ENCODE measurements at regions not wholly inside any gene's neighbourhood (a gene's known extent, or its start where the extent isn't known, plus 50 kb on each side); places are given as distances from the start of the nearest gene placed in this dataset.
"Not testable (repeated sequence)": the region's sequence is repeated elsewhere in the genome, so short reads cannot be mapped to it uniquely, and the experiment has no call there.

GRCh38 chr3:34056951-34057390 lies 258.5 kb downstream of the PDCD6IP start:
- DNase-seq = no peak

DNA sequence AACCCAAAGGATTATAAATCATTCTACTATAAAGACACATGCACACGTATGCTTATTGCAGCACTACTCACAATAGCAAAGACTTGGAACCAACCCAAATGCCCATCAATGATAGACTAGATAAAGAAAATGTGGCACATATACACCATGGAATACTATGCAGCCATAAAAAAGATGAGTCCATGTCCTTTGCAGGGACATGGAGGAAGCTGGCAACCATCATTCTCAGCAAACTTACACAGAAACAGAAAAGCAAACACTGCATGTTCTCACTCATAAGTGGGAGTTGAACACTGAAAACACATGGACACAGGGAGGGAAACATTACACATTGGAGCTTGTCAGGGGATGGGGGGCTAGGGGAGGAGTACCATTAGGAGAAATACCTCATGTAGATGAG lies 262.6 kb downstream of the PDCD6IP start:
- not testable (repeated sequence) for DNase-seq

DNA sequence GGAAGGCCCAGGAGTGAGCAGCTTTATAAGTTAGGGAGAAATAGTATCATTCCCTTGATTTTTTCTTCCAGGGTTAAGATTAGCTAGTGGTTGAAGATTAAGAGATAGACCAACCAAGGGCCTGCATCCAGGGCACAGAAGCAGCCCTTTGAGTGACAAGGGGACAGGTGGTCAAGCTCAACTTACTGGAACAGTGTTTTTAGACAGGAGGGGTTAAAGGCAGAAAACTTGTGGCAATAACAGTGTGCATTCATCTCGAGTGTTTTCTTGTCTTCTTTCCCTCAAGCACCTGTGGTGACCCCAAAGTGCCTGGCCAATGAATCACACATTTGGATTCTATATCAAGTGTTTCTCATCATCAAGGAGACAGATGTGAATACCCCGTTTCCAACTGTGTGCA lies 267.5 kb downstream of the PDCD6IP start:
- peak in 1 of 3 donors; percentile 25 for DNase-seq

- no peak for DNase-seq
Observed at GRCh38 chr3:34066328-34066727, 267.9 kb downstream of the PDCD6IP start.

GRCh38 chr3:34066999-34067398 lies 268.6 kb downstream of the PDCD6IP start:
- no peak for DNase-seq

- DNase-seq = no peak
Observed at GRCh38 chr3:34067536-34068051, 269.2 kb downstream of the PDCD6IP start.

- DNase-seq = no peak
Observed at GRCh38 chr3:34068505-34068904, 270.1 kb downstream of the PDCD6IP start.

DNA sequence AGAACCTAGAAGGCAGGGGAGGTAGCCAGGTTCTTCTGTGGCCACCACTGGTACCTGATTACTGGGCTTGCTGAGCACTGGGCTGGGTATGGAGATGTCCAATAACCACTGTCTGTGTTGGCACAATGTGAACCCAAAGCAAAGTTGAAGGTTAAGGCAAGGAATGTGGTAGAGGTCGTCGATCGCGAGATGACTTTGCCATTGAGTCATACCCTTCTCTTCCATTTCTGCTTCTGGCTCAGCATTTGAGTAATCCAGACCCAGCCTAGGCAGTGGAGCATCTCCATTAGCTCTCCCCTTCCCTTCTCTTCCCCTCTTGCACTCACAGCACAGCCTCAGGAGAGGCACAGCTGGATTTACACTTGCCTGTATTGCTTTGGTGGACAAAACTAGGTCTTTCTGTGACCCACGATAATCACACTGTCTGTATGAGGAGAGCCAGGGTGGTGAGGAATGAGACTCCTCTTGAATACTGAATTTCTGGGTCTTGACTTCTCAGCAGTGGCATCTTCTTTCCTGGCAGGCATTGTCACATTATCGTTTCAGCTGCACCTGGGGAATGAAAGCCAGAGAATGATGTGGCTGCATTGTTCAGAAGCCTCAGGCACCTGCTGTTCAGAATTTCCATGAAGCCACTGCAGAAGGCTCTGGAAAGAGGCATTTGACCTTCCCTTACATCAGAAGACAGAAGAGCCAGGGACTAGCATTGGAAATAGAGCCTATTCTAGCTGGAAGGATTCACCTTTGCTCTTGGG lies 272.6 kb downstream of the PDCD6IP start:
- DNase-seq = no peak

GRCh38 chr3:34072297-34072696 lies 273.9 kb downstream of the PDCD6IP start:
- no peak for DNase-seq

- no peak for DNase-seq
Observed at GRCh38 chr3:34073111-34073510, 274.7 kb downstream of the PDCD6IP start.

DNA sequence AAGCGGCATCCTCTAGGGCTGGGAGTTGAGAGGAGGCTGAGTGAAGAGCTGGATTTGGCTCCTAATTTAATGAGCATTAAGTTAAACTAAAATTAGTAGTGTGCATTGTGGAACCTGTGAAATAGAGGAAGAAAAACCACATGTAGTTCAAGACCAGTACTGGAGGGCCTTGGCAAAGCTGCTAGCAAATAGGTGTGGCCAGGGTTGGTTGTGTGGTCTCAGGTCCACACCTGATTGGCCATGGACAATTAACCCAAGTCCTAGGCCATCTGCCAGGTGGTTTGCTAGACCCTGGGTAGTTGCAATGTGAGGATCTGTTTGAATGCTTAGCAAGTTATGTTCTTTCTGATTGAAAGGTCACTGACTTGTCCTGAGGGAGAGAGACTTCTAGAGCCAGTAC lies 275.5 kb downstream of the PDCD6IP start:
- no peak for DNase-seq

- no peak for DNase-seq
Observed at GRCh38 chr3:34075975-34076374, 277.5 kb downstream of the PDCD6IP start.

GRCh38 chr3:34077417-34078195 lies 279.2 kb downstream of the PDCD6IP start:
- DNase-seq = no peak

DNA sequence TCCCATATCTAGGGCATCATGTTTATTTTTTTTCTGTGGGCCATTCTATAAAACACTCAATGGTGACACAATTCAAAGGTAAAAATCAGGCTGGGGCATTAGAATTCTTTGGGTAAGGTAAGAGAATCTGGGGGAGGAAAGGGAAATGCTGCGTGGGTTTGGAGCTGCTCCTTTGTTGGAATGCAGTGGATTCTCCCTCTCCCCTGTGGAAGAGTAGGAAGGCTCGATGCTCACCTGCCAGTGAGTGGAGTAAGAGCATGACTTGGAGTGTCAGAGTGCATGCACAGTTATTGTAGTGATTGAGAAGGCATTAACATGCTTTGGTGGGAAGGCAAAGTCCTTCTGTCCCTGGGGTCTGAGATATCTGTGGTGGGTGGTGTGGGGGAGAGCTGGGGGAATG lies 280.0 kb downstream of the PDCD6IP start:
- DNase-seq = no peak

DNA sequence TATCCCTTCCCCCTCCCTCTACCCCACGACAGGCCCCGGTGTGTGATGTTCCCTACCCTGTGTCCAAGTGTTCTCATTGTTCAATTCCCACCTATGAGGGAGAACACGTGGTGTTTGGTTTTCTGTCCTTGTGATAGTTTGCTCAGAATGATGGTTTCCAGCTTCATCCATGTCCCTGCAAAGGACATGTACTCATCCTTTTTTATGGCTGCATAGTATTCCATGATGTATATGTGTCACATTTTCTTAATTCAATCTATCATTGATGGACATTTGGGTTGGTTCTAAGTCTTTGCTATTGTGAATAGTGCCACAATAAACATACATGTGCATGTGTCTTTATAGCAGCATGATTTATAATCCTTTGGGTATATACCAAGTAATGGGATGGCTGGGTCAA lies 281.4 kb downstream of the PDCD6IP start:
- DNase-seq = not testable (repeated sequence)

DNA sequence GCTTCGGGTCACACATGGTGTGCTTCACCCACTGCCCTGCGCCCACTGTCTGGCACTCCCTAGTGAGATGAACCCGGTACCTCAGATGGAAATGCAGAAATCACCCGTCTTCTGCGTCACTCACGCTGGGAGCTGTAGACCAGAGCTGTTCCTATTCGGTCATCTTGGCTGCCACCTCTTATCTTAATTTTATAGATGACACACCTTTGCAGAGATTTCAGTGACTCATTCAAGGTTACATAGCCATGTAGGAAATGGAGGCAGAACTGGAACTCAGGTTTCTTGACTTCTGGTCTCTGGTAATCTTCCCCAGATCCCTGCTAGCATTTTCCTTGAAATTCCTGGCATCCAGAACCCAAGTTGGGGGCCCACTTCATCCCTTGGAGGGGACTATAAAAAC lies 291.9 kb downstream of the PDCD6IP start:
- DNase-seq = not testable (repeated sequence)

DNA sequence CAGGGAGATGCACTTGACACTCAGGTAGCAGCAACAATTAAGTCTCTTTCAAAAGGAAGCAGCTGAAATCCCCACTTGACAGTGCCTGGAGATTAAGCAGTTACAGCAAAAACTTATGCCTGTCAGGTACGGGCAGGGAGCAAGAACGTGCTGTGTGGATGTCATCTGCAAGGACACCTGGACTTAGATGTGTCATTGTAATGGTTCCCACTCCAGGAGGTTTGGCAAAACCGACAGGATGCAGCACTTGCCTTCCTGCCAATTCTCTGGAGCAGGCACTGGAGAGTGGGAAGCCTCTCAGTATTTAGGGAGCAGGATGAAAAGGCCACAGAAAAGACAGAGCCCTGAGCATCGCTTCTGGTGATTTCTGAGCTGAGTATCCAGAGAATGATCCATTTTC lies 292.4 kb downstream of the PDCD6IP start:
- no peak for DNase-seq

DNA sequence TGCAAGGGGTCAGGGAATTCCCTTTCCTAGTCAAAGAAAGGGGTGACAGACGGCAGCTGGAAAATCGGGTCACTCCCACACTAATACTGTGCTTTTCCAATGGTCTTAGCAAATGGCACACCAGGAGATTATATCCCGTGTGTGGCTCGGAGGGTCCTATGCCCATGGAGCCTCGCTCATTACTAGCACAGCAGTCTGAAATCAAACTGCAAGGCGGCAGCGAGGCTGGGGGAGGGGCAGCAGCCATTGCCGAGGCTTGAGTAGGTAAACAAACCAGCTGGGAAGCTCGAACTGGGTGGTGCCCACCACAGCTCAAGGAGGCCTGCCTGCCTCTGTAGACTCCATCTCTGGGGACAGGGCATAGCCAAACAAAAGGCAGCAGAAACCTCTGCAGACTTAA lies 295.9 kb downstream of the PDCD6IP start:
- not testable (repeated sequence) for DNase-seq

DNA sequence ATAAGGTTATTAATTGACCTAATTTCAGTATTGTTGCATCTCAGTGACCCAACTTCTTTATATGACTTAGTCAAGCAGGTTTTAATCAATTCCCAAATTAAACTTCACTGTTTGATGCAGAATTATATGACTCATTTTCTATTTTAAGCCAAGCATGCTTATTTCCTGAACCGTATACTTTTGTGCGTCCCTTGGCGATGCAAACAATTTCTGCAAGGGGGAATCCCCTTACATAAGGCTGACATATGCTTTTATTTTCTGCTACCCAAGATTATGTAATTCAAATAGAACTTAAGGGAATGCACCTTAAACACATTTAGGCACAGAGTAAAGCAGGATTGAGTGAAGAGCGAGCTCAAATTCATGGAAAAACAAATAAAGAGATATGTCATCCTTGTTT lies 303.9 kb downstream of the PDCD6IP start:
- DNase-seq = peak in 1 of 3 donors; percentile 1

GRCh38 chr3:34106379-34106778 lies 307.9 kb downstream of the PDCD6IP start:
- no peak for DNase-seq

DNA sequence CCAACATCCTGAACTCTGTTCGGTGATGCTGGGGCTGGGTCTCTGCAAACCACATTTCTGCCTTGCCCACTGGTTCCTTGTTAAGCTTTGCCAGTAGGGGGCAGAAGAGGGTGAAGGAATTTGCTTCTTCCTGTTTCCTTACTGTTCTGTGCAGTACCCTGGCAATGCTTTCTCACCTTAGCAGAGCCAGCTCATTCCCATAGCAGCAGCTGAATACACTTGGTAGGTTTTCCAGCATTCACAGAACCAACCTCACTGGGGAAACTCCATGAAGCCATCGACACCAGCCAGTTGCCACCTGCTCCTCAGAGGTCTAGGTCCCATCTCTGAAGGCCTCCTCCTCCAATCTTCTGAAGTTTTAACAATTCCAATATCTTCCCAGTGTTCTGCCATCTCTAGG lies 308.4 kb downstream of the PDCD6IP start:
- DNase-seq = peak in 1 of 3 donors; percentile 1

- DNase-seq = no peak
Observed at GRCh38 chr3:34107669-34108068, 309.2 kb downstream of the PDCD6IP start.

DNA sequence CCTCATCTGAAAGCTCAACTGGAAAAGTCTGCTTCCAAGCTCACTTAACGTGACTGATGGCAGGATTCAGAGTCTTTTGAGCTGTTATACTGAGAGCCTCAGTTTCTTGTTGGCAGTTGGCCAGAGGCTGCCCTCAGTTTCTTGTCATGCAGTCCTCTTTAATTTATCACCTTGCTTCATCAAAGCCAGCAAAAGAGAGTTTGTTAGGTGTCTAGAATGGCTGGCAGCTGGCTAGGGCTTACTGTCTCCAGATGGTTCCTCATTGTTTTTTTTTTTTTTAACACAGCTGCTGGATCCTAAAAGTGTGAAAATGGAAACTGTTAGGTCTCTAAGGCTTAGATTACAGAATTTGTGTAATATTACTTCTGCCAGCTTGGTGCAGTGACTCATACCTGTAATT lies 310.6 kb downstream of the PDCD6IP start:
- no peak for DNase-seq

Data from muscle of back (tissue), 3 donors.